ENCODE measurements at regions not wholly inside any gene's neighbourhood (a gene's known extent, or its start where the extent isn't known, plus 50 kb on each side); places are given as distances from the start of the nearest gene placed in this dataset.
A peak's percentile ranks its signal among the peaks of the same experiment; 100 is the strongest.

DNA sequence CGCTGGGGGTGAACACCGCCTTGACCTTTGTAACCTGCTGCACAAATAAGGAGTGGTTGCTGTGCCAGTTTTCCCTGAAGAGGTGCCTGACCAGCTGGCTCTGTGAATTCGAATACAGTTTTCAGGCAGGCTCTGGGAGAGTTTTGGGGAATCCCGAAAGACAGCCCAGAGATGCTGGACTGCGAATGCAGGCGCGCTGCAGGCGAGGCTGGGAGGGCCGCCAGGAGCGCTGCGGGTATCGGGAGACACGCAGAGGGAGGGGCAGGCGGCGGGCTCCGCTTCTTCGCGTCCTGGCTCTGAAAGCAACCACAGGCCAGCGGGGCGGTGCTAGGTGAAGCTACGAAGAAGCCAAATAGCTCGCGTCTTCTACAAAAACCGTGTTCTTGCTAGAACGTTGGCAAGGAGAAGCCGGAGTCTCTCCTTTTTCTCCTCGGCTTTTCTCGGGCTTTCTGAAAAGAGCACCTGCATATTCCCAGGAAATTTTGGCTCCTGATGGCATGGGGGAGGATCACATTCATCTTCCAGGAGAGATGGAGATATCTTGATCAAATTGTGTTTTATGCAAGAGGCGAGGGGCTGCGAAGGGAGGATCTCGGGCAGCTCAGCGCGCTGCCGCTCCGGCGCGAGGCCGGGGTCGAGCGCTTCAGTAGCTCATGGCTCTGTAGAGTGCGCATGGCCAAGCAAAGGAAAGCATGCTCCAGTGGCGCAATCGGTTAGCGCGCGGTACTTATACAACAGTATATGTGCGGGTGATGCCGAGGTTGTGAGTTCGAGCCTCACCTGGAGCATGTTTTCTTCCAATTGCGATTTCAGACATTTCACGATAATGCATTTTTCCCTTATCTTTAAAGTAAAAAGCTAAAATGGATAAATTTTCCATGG is 158.1 kb upstream of the ZNF184 start (continued):
- TF ChIP-seq ZBTB20 (CRISPR knock-in tag; IDR thresholded peaks at IDR 0.05; ENCODE audit: borderline replicate concordance, low read depth) (peak; percentile 93; the same call in 1 of the 2 replicates), KDM3A (CRISPR knock-in tag; IDR thresholded peaks at IDR 0.05; ENCODE audit: low read depth) (peak; percentile 89; the same call in 1 of the 2 replicates), ZNF207 (IDR thresholded peaks at IDR 0.05; ENCODE audit: borderline replicate concordance) (no peak), ZNF614 (CRISPR knock-in tag; IDR thresholded peaks at IDR 0.05; ENCODE audit: borderline replicate concordance) (peak; percentile 93), ZNF292 (CRISPR knock-in tag; IDR thresholded peaks at IDR 0.05; ENCODE audit: borderline replicate concordance, low read depth) (peak; percentile 34; the same call in 1 of the 2 replicates), CHD4 (IDR thresholded peaks at IDR 0.05; ENCODE audit: borderline replicate concordance, low read length) (no peak), ZNF557 (CRISPR knock-in tag; IDR thresholded peaks at IDR 0.05) (peak; percentile 92), ZNF136 (CRISPR knock-in tag; IDR thresholded peaks at IDR 0.05; ENCODE audit: low read depth) (peak; percentile 54; the same call in 1 of the 2 replicates), HHEX (CRISPR knock-in tag; IDR thresholded peaks at IDR 0.05) (no peak), ZNF205 (CRISPR knock-in tag; IDR thresholded peaks at IDR 0.05) (peak; percentile 88; the same call in 1 of the 2 replicates), AKAP8 (CRISPR knock-in tag; IDR thresholded peaks at IDR 0.05) (no peak), ZSCAN22 (CRISPR knock-in tag; IDR thresholded peaks at IDR 0.05) (no peak), ZNF629 (CRISPR knock-in tag; conservative IDR thresholded peaks at IDR 0.05) (peak; percentile 48; the same call in 1 of the 2 replicates)
- TF ChIP-seq, protein P1, sequence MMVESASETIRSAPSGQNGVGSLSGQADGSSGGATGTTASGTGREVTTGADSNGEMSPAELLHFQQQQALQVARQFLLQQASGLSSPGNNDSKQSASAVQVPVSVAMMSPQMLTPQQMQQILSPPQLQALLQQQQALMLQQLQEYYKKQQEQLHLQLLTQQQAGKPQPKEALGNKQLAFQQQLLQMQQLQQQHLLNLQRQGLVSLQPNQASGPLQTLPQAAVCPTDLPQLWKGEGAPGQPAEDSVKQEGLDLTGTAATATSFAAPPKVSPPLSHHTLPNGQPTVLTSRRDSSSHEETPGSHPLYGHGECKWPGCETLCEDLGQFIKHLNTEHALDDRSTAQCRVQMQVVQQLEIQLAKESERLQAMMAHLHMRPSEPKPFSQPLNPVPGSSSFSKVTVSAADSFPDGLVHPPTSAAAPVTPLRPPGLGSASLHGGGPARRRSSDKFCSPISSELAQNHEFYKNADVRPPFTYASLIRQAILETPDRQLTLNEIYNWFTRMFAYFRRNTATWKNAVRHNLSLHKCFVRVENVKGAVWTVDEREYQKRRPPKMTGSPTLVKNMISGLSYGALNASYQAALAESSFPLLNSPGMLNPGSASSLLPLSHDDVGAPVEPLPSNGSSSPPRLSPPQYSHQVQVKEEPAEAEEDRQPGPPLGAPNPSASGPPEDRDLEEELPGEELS (CRISPR knock-in tag; IDR thresholded peaks at IDR 0.05) = peak; percentile 60; the same call in 1 of the 2 replicates
- TF ChIP-seq, protein P2, sequence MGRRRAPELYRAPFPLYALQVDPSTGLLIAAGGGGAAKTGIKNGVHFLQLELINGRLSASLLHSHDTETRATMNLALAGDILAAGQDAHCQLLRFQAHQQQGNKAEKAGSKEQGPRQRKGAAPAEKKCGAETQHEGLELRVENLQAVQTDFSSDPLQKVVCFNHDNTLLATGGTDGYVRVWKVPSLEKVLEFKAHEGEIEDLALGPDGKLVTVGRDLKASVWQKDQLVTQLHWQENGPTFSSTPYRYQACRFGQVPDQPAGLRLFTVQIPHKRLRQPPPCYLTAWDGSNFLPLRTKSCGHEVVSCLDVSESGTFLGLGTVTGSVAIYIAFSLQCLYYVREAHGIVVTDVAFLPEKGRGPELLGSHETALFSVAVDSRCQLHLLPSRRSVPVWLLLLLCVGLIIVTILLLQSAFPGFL (CRISPR knock-in tag; IDR thresholded peaks at IDR 0.05) = no peak
- TF ChIP-seq, protein P3, sequence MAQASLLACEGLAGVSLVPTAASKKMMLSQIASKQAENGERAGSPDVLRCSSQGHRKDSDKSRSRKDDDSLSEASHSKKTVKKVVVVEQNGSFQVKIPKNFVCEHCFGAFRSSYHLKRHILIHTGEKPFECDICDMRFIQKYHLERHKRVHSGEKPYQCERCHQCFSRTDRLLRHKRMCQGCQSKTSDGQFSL (CRISPR knock-in tag; IDR thresholded peaks at IDR 0.05) = no peak
- TF ChIP-seq, protein P4, sequence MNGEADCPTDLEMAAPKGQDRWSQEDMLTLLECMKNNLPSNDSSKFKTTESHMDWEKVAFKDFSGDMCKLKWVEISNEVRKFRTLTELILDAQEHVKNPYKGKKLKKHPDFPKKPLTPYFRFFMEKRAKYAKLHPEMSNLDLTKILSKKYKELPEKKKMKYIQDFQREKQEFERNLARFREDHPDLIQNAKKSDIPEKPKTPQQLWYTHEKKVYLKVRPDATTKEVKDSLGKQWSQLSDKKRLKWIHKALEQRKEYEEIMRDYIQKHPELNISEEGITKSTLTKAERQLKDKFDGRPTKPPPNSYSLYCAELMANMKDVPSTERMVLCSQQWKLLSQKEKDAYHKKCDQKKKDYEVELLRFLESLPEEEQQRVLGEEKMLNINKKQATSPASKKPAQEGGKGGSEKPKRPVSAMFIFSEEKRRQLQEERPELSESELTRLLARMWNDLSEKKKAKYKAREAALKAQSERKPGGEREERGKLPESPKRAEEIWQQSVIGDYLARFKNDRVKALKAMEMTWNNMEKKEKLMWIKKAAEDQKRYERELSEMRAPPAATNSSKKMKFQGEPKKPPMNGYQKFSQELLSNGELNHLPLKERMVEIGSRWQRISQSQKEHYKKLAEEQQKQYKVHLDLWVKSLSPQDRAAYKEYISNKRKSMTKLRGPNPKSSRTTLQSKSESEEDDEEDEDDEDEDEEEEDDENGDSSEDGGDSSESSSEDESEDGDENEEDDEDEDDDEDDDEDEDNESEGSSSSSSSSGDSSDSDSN (CRISPR knock-in tag; IDR thresholded peaks at IDR 0.05) = peak; percentile 62
- TF ChIP-seq, protein P5, sequence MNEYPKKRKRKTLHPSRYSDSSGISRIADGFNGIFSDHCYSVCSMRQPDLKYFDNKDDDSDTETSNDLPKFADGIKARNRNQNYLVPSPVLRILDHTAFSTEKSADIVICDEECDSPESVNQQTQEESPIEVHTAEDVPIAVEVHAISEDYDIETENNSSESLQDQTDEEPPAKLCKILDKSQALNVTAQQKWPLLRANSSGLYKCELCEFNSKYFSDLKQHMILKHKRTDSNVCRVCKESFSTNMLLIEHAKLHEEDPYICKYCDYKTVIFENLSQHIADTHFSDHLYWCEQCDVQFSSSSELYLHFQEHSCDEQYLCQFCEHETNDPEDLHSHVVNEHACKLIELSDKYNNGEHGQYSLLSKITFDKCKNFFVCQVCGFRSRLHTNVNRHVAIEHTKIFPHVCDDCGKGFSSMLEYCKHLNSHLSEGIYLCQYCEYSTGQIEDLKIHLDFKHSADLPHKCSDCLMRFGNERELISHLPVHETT (CRISPR knock-in tag; conservative IDR thresholded peaks at IDR 0.05) = peak; percentile 87
- TF ChIP-seq, protein P6, sequence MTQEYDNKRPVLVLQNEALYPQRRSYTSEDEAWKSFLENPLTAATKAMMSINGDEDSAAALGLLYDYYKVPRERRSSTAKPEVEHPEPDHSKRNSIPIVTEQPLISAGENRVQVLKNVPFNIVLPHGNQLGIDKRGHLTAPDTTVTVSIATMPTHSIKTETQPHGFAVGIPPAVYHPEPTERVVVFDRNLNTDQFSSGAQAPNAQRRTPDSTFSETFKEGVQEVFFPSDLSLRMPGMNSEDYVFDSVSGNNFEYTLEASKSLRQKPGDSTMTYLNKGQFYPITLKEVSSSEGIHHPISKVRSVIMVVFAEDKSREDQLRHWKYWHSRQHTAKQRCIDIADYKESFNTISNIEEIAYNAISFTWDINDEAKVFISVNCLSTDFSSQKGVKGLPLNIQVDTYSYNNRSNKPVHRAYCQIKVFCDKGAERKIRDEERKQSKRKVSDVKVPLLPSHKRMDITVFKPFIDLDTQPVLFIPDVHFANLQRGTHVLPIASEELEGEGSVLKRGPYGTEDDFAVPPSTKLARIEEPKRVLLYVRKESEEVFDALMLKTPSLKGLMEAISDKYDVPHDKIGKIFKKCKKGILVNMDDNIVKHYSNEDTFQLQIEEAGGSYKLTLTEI (CRISPR knock-in tag; conservative IDR thresholded peaks at IDR 0.05) = no peak

All from HepG2 (cell line).